Amniotic stem cell (primary cell): ENCODE measurements at regions not wholly inside any gene's neighbourhood (a gene's known extent, or its start where the extent isn't known, plus 50 kb on each side); places are given as distances from the start of the nearest gene placed in this dataset.
"Not testable (repeated sequence)": the region's sequence is repeated elsewhere in the genome, so short reads cannot be mapped to it uniquely, and the experiment has no call there.

Experiments used
- DNase-seq: peaks from one replicate; lab custom pipeline; 2025; lab: John Stamatoyannopoulos, UW

DNA sequence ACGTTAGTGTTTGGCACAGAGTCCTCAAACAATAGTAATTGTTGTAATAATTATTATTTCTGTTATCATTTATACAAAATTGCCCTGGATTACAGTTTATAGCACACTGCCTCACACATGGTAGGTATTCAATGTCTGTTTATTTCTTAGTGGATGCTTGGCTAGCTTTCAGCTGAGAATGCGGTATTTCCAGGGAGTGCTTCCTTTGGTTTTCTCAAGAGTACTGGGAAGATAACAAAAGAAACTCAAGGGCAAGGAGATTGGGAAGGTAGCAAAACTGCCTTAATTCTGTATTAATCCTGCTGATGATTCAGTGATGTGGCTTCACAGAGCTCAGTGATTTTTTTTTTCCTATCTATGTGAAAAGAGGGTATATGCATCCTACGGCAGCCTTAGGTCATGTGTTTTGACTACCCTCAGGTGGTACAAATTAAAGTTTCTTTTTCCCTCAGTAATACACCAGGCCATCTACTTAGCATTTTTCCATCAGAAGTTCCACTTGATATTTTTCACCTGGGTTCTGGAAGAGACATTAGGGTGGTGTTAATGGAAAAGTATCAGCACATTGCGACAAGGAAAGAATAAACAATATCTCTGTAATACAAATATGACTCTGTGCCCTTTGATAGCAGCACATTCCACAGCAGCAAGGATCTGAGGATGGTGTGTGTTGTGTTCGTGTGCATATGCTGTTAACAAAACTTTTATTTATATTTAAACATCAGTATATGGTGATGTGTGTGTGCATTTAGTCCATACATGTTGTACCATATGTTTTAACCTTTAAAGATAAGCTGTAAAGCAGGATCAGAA is 124.3 kb upstream of the RASGEF1B start:
- no peak for DNase-seq

DNA sequence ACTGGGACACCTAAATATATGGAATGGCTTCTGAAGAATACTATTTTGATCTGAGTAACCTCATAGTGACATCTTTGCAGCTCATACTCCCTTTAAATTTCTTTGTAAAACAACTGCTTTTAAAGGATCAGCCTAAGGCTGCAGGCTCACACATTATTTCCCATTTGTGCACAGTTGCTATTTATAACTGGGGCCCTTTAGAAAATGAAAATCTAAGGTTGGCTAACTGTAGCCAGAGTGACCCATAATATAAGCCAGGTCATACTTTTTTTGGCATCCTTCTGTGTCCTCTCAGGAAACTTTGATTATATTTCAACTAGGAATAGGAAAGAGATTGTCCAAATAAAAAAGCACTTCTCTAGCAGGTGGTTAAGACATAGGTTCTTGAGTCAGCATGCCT is 123.6 kb upstream of the RASGEF1B start:
- no peak for DNase-seq

DNA sequence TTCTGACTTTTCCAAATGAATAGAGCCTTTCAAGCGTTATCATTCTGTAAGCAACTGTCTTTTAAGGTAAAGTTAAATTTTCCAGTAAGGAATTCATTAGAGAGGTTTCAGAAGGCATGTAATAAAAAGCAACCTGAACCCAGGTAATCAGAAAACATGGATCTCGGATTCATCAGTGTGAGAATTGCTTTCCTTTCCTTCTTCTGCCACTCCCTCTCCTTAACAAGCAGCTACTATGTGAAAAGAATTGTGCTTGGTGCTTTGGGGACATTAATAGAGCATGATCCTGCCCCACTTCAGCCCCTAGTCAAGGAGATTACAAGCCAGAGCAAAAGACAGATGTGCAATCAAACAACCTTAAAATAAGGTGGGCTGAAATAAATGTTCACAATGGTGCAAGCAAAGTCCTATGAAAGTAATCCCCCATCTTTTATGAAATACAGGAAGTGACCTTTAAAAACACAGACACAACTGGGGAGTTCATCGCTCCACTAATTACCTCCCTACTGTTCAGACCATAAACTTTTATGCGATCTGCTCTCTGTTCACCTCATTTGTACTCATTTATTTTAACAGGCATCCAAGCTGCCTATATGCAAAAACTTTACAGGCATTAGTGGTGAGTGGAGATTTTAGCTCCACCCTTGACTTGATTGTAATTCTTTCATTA is 122.9 kb upstream of the RASGEF1B start:
- no peak for DNase-seq

DNA sequence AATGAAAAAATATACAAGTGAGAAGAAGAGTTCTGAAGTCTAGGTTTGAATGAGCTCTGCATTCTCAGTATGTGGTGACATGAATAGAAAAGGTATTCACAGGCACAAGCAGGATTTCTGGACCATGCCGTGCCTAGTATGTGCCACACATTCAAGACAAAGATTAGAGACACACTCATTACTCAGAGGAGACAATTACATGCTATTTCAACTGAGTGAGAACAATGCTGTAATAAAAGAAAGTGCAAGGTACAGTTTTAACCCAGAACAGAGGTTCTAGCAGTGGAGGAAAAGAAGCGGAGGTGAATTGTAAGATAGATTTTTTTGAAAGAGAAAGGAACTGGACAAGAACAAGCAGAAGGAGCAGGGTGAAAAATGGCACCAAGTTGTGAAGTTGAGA is 121.0 kb upstream of the RASGEF1B start:
- DNase-seq = no peak

DNA sequence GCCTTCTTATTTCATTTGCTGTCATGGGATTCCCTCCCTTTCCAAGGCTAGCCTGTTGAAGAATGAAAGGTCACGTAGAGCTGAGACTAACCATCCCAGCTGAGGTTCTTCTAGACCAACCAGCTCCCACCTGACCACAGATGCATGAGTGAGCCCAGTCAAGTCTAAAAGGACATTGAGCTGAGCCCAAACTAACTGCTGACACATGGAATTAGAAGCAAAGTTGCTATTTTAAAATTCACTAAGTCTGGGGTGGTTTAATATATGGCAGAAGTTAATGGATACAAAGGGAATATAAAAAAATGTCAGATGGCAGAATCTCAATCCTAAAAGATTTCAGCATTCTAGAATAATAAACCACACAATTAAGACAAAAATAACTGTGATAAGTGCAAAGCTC is 118.9 kb upstream of the RASGEF1B start:
- no peak for DNase-seq

DNA sequence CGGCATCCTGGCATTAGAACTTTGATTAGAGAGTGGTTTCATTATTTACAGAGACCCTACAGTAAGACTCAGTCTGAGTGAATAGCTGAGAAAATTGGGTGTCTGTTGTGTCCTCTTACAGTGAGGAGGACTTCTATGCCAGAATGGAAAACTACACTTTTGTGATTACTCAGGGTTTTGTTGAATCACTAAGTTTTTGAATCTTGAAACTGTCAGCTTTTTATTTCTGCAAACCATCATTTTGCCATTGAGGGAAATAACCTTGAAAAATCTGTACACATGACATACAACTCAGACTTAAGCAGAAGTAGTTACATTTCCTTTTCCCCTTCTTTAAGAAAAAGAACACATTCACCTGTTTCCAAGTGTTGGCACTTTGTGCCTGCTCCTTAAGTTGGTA is 117.6 kb upstream of the RASGEF1B start:
- no peak for DNase-seq

DNA sequence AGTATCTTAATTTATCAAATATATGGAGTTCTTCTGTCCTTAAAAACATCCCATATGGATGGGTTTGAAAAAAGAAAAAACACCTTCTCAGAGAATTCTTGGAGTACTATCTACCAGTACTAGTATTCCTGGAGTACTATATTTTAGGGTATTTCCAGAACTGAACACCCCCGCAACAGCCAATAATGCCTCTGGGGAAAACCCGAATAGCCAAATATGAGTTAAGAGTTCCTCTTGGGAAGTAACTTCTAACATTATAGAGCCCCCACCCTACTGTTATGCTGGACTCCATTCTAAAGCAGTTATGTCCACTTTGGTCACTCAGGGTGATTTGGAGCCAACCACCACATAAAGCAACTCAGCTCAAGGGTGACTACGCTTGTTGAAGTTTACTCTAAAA is 115.0 kb upstream of the RASGEF1B start:
- no peak for DNase-seq

DNA sequence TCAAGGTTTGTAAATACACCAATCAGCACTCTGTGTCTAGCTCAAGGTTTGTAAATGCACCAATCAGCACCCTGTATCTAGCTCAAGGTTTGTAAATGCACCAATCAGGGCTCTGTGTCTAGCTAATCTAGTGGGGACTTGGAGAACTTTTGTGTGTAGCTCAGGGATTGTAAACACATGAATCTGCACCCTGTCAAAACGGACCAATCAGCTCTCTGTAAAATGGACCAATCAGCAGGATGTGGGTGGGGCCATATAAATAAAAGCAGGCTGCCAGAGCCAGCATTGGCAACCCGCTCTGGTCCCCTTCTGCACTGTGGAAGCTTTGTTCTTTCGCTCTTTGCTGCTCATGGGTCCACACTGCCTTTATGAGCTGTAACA is 109.3 kb upstream of the RASGEF1B start:
- not testable (repeated sequence) for DNase-seq

DNA sequence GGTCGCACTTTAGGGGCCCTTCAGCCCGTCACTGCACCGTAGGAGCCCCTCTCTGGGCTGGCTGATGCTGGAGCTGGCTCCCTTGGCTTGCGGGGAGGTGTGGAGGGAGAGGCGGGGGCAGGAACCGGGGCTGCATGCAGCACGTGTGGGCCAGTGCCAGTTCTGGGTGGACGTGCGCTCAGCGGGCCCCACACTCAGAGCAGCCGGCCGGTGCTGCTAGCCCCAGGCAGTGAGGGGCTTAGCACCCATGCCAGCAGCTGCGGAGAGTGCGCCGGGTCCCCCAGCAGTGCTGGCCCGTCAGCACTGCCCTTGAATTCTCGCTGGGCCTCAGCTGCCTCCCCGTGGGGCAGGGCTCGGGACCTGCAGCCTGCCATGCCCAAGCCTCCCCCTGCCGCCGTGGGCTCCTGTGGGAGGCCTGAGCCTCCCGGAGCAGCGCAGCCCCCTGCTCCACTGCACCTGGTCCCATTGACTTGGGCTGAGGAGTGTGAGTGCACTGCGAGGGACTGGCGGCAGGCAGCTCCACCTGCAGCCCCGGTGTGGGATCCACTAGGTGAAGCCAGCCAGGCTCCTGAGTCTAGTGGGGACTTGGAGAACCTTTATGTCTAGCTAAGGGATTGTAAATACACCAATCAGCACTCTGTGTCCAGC is 108.8 kb upstream of the RASGEF1B start:
- DNase-seq = no peak

DNA sequence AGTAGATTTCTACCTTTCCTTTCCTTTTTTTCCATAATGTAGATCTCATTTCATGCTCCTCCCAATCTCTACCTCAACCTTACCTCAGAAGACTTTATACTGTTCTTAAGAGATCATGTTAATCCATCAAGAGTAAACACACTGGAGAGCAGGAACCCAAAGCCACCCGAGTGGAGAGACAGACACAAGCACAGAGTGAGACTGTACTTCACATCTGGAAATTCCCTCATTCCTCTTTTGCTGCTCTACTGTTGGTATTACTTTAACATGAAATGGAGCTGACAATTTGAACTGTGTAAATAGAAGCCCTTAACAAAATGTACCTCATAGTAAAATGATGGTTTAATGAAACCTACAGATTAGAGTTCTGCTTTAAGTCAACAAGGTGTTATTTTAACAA is 105.7 kb upstream of the RASGEF1B start:
- no peak for DNase-seq

DNA sequence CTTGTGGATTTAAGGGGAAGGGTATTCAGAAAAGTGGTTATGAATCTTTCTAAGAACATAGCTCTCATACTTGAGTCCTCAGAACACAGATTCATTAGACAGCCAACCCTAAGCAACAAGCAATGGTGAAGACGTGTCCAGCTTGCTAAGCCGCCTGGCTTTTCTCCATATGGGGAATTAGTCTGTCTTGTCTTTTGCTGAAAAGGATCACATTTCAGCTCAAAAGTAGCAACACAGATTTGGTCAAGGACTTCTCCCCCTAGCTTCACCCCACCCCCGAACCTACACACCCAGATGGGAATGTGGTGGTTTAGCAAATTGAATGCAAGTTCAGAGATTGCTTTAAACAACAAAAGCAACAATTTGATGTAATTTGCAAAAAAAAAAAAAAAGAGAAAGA is 103.3 kb upstream of the RASGEF1B start:
- no peak for DNase-seq

DNA sequence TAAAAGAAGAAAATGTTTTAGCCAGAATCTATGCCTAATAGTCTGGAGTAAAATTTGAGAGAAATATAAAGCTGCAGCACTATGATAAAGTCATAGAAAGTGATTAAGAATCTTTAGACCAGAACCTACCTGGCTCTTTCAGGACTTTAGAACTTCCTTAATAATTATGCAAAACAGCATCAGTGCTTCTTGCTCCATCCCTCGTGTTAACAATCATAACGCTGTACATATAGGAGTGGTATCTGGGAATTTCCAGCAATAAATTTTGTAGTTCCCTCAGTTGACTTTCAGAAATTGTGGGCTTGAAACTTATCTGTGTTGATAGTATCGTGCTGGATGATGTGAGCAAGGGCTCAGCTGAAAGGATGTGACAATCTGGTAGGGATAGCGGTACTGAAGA is 102.1 kb upstream of the RASGEF1B start:
- no peak for DNase-seq

DNA sequence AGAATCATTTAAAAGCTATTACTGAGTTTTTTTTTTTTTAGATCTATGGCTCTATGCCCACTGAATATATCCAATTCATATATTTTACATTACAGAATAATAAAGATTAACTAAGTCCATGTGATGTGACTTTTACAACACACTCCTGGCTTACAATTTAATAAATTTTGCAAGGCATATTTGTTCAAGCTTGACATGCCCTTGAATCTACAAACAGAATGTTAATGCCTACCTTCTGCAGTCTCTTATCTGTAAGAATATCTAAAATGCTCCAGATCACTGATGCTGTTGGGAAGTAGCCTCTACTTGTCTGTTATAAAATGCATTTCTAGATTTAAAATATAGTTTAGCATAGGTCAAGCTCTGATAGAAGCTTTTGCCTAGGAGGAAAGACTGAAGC is 100.7 kb upstream of the RASGEF1B start:
- no peak for DNase-seq

DNA sequence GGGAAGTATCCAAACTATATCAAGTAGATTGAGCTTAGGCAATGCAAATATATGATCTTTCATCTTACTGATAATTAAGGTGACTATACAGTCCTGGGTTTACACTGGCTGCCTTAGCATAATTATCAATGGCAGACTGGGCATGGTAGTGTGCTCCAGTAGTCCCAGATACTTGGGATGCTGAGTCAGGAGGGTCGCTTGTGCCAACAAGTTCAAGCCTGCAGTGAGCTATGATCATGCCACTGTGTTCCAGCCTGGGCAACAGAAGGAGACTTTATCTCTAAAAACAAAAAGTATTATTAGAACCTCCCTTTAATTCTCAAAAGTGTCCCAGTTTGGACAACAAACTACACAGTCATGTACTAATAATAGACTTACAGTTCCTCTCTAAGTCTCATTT is 99.4 kb upstream of the RASGEF1B start:
- DNase-seq = no peak

DNA sequence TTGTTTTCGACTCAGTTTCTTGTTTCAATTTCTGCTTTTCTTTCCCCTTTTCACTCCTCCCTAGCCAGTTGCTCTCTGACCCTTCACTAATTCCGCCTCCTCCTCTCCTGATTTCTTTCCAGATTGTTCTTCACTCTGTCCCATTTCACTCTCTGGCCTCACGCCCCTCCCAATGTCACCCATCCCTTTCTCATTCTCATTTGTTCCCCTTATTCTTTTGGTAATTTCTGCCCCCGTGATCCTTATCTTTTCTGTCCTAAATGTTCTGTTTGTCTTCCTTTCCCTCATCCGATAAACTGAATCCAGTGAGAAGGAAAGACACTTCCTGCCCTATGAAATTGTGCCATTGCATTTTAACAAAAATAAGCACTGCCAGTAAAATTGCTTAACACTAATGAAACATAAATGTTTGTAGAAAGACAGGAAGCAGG is 94.5 kb upstream of the RASGEF1B start:
- DNase-seq = no peak

DNA sequence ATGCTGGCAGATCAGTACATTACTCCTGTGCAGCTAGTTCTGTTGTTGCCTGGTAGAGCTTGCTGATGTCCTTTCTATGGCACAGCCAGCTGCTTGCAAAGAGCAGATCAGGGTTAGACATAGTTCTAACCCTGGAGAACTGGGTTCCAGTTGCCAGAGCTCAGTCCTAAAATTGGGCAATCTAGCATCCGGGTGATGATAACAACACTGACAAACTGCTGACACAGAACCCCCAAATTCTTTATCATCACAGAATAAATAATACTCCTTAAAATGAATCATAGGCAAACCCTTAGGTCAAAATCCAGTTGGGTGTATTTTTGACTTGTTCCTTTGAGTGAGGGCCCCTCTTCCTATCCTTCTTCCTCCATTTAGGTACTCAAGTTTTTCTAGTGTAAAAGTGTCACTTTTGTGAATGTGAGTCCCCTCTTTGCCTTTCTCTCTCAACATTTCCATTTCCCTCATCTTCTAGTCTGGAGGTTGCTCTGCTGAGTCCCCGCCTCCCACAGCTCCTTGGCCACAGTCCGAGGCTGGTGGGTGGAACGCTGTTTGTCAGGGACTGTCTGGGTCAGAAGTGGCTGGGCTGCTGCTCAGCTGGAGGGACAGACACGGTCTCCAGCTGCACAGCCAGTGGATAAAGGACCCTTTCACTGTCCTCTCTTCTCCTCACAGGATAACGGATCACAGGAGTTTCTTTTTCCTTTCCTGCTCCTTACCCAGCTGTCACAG is 93.6 kb upstream of the RASGEF1B start:
- DNase-seq = no peak

DNA sequence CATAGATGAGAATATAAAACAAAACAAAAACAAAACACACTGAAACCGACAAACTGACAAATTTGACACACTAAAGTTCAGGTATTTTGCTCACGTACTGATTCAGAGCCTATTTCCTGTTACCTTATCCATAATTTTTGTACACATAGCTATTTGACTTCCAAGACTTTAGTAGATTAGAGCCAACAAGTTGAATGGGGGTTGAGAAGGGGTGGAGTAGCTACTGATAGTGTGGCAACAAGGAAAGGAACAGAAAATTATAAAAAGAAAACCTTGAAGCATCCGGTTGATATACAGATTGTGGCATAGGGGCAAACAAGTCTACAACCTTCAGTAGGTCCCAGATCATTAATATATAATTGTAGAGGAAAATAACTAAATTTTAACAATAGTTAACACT is 92.3 kb upstream of the RASGEF1B start:
- DNase-seq = no peak

DNA sequence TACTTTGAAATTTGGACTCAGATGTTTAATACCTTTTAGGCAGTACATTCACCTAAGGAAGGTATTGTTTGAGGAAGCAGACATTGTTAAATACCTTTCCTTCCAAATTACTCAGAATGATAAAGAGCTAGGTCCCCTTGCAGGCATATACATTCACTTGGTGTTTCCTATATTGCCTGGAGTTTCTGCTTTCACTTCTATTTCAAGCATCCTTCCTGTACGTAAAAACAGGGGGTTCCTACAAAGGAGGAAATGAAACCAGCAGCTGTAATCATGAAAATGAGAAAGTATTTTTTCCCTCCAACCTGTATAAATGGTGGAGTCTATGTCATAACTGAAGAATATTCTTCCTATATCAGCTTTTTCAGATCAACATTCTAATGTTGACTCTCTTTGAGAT is 90.4 kb upstream of the RASGEF1B start:
- DNase-seq = no peak

DNA sequence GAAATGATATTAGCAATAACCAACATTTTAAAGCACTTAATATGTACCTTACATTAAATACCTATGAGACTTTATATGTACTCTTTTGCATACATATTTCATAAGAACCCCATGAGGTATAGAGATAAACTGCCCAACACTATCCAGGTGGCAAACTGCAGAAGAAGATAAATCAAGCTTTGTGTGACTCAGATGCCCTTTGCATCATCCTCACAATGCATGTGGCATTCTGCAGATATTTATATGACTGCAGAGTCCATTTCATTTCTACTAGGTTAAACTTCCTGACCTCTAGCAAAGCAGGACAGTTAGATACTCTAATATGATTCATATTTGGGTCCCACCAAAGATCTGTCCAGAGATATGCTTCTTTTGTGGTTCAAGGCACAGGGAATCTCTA is 85.6 kb upstream of the RASGEF1B start:
- DNase-seq = no peak

DNA sequence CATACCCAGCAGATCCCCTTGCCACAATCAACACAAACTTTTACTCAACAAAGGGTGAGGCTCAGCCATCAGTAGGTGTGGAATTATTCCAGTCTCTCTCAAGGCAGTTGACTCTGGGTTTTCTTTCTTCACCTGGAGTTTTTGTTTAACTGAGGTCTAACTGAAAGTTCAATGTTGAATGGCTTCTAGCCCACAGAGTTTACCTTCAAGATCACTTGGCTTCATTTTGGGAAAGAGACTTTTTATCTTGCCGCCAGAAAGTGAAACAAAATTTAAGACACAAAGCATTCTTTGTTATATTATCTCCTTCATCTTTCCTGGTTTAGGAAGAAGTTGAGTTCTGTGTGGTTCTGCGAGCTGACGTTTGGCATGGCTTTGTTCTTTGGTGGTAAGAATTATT is 83.8 kb upstream of the RASGEF1B start:
- DNase-seq = no peak

DNA sequence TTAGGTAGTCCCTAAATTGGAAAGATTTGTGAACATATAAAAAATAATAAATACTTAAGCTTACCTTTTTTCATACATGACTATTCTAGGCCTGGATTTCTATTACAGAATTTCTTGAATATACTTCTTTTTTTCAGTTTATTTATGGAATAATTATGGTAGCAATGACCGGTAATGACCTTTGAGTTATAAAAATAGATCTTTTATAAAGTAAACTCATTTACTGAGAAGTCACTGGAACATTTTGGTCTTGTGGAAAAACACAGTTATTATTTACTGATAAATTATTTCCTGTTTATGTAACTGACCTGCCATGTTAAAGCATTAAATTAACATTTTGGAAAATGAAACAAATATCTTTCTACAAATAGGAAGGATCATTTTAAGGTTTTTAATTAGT is 80.4 kb upstream of the RASGEF1B start:
- no peak for DNase-seq

DNA sequence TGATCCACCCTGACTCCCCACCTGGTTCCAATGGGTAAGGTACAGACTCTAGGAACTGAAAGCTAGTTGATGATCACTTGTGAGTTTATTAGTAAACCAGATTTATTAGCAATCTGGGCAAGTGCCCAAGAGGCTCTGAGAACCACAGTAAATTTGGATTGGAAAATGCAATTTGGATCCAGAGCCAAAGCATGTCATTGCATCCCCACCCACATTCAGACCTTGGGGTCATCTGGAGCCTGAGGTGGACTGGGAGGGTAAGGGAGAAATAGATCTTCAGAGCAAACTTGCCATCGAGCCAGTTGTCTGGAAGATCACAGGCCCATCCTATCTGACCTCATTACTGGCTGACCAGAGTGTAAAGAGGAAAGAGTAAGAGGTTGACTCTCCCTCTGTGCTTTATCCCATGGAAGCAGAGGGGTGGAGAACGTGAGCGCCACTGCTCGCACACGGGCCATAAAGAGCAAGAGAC is 78.7 kb upstream of the RASGEF1B start:
- no peak for DNase-seq

DNA sequence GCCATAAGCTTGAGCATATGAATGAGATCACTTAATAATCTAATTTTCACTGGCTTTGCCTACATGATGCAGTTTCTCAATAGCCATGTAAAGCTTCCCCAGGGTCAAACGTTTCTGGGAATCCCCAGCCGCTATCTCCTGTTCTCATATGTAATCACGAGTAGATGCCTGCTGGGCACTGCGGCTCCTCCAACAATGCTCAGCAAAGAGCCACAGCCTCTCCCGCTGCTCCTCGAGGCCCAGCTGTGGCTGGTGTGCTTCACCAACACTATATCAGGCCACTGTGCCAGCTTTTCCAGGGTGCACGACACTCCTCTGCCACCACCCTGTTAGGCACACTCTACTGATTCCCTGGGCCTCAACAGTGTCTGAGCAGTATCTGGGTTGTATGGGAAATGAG is 78.3 kb upstream of the RASGEF1B start:
- no peak for DNase-seq
